Activated CD4-positive, alpha-beta T cell treated with anti-CD3 and anti-CD28 coated beads, Interleukin-2, amount 10 ng/mL, durations not matched to agents 7 days and 5 days (primary cell): ENCODE measurements at regions not wholly inside any gene's neighbourhood (a gene's known extent, or its start where the extent isn't known, plus 50 kb on each side); places are given as distances from the start of the nearest gene placed in this dataset.

Experiments used
- CTCF ChIA-PET: fragments of 350-600 bp; sonication (Branson Sonifier 250); formaldehyde crosslinking; loops from one replicate; lab custom pipeline; 2021; ENCODE audit warnings: antibody characterized with exemption; lab: Charles Lee
- POLR2A ChIA-PET: fragments of 350-600 bp; sonication (Branson Sonifier 250); formaldehyde crosslinking; loops from one replicate; lab custom pipeline; 2021; ENCODE audit warnings: antibody characterized with exemption; lab: Charles Lee
- DNase-seq: peaks from one replicate; pipeline ENCODE4 v3.0.0-alpha.2; 2020
- H3K27ac Mint-ChIP-seq: one replicate; pipeline ENCODE4 v1.8.0; 2021; ENCODE audit warnings: mild to moderate bottlenecking, moderate library complexity, mixed read lengths
- H3K27me3 Mint-ChIP-seq: one replicate; pipeline ENCODE4 v1.8.0; 2021; ENCODE audit warnings: mixed read lengths
- H3K36me3 Mint-ChIP-seq: one replicate; pipeline ENCODE4 v1.8.0; 2021; ENCODE audit warnings: low read depth, mixed read lengths
- H3K4me1 Mint-ChIP-seq: one replicate; pipeline ENCODE4 v1.8.0; 2021; ENCODE audit warnings: mixed read lengths
- H3K4me3 Mint-ChIP-seq: one replicate; pipeline ENCODE4 v1.8.0; 2021; ENCODE audit warnings: mild to moderate bottlenecking, moderate library complexity, mixed read lengths
- H3K9me3 Mint-ChIP-seq: one replicate; pipeline ENCODE4 v1.8.0; 2021; ENCODE audit warnings: mixed read lengths

GRCh38 chr2:157946919-157947557 lies 70.9 kb upstream of the ACVR1 start:
- Mint-ChIP-seq H3K36me3 (no peaks in the 10 kb centered on the region), H3K9me3 (no peaks in the 10 kb centered on the region), H3K4me3 (no peak overlapping the region), H3K4me1 (no peaks in the 10 kb centered on the region), H3K27ac (no peak overlapping the region), H3K27me3 (no peaks in the 10 kb centered on the region)
- CTCF ChIA-PET, result interaction anchor here (0.9 to 1.7 kb wide), 2 partner anchors 15 to 33 kb away, joined by 3 to 4 read pairs; no protein-coding TSS in a partner anchor
- POLR2A ChIA-PET, result no interaction called here
- DNase-seq, result no peak

- Mint-ChIP-seq H3K27ac (no peak overlapping the region), H3K4me3 (no peak overlapping the region), H3K9me3 (no peaks in the 10 kb centered on the region), H3K4me1 (peaks cover 7% of the 10 kb centered on the region), H3K36me3 (no peaks in the 10 kb centered on the region), H3K27me3 (no peaks in the 10 kb centered on the region)
- ChIA-PET CTCF (interaction anchor here (1.4 kb wide), 1 partner anchor 10 kb away, joined by 3 read pairs; no protein-coding TSS in a partner anchor), POLR2A (no interaction called here)
- no peak for DNase-seq
These were observed 63.9 kb upstream of the ACVR1 start for GRCh38 chr2:157940024-157940423.

- Mint-ChIP-seq H3K27ac (no peak overlapping the region), H3K4me3 (no peak overlapping the region), H3K27me3 (no peaks in the 10 kb centered on the region), H3K36me3 (no peaks in the 10 kb centered on the region), H3K4me1 (peaks cover 7% of the 10 kb centered on the region), H3K9me3 (no peaks in the 10 kb centered on the region)
- CTCF ChIA-PET, result interaction anchor here (1.2 kb wide), 2 partner anchors 21 to 29 kb away, joined by 3 to 7 read pairs; no protein-coding TSS in a partner anchor
- POLR2A ChIA-PET, result no interaction called here
- DNase-seq, result no peak
These were observed 62.4 kb upstream of the ACVR1 start for GRCh38 chr2:157938556-157938955.

- no peaks in the 10 kb centered on the region for H3K27me3 Mint-ChIP-seq
- H3K9me3 Mint-ChIP-seq, result no peaks in the 10 kb centered on the region
- H3K4me3 Mint-ChIP-seq, result no peak overlapping the region
- no peak for DNase-seq
- peaks cover 7% of the 10 kb centered on the region for H3K4me1 Mint-ChIP-seq
- no peaks in the 10 kb centered on the region for H3K36me3 Mint-ChIP-seq
- H3K27ac Mint-ChIP-seq, result no peak overlapping the region
- CTCF ChIA-PET, result interaction anchor here (0.7 to 1.1 kb wide), 2 partner anchors 16 to 398 kb away, joined by 3 to 4 read pairs; no protein-coding TSS in a partner anchor
- POLR2A ChIA-PET, result no interaction called here
These were observed 60.3 kb upstream of the ACVR1 start for GRCh38 chr2:157936406-157936805.

GRCh38 chr2:157935378-157935906 lies 59.3 kb upstream of the ACVR1 start:
- Mint-ChIP-seq H3K9me3 (peaks cover 2% of the 10 kb centered on the region), H3K4me1 (peaks cover 7% of the 10 kb centered on the region), H3K4me3 (no peak overlapping the region), H3K27ac (no peak overlapping the region), H3K36me3 (no peaks in the 10 kb centered on the region), H3K27me3 (no peaks in the 10 kb centered on the region)
- POLR2A ChIA-PET, result no interaction called here
- CTCF ChIA-PET, result interaction anchor here (1.1 kb wide), 1 partner anchor 15 kb away, joined by 4 read pairs; no protein-coding TSS in a partner anchor
- DNase-seq, result no peak

GRCh38 chr2:157934684-157935377 lies 58.7 kb upstream of the ACVR1 start:
- Mint-ChIP-seq H3K36me3 (no peaks in the 10 kb centered on the region), H3K27ac (no peak overlapping the region), H3K27me3 (no peaks in the 10 kb centered on the region), H3K4me3 (no peak overlapping the region), H3K4me1 (peaks cover 7% of the 10 kb centered on the region), H3K9me3 (peaks cover 6% of the 10 kb centered on the region)
- ChIA-PET CTCF (interaction anchor here (1.5 kb wide), 1 partner anchor 9 kb away, joined by 4 read pairs; no protein-coding TSS in a partner anchor), POLR2A (no interaction called here)
- DNase-seq, result no peak

- H3K9me3 Mint-ChIP-seq, result peaks cover 14% of the 10 kb centered on the region
- CTCF ChIA-PET, result interaction anchor here (1.5 kb wide), 1 partner anchor 11 kb away, joined by 4 read pairs; no protein-coding TSS in a partner anchor
These were observed 57.2 kb upstream of the ACVR1 start for GRCh38 chr2:157933160-157933920.

GRCh38 chr2:157932480-157933159 lies 56.5 kb upstream of the ACVR1 start:
- POLR2A ChIA-PET, result no interaction called here
- Mint-ChIP-seq H3K4me3 (no peak overlapping the region), H3K4me1 (peaks cover 7% of the 10 kb centered on the region), H3K36me3 (no peaks in the 10 kb centered on the region), H3K27ac (no peak overlapping the region), H3K9me3 (peaks cover 14% of the 10 kb centered on the region), H3K27me3 (no peaks in the 10 kb centered on the region)
- CTCF ChIA-PET, result no interaction called here
- no peak for DNase-seq

More at GRCh38 chr2:157933160-157933920, 57.2 kb upstream of the ACVR1 start:
- Mint-ChIP-seq H3K27me3 (no peaks in the 10 kb centered on the region), H3K36me3 (no peaks in the 10 kb centered on the region), H3K4me3 (no peak overlapping the region), H3K4me1 (peaks cover 7% of the 10 kb centered on the region), H3K27ac (no peak overlapping the region)
- no peak for DNase-seq
- POLR2A ChIA-PET, result no interaction called here

GRCh38 chr2:157931542-157931941 lies 55.4 kb upstream of the ACVR1 start:
- DNase-seq, result no peak
- no peaks in the 10 kb centered on the region for H3K36me3 Mint-ChIP-seq
- H3K27me3 Mint-ChIP-seq, result no peaks in the 10 kb centered on the region
- ChIA-PET CTCF (interaction anchor here (0.9 to 1.3 kb wide), 3 partner anchors 10 to 27 kb away, joined by 3 to 4 read pairs (median 3); no protein-coding TSS in a partner anchor), POLR2A (no interaction called here)
- peaks cover 6% of the 10 kb centered on the region for H3K4me1 Mint-ChIP-seq
- peaks cover 14% of the 10 kb centered on the region for H3K9me3 Mint-ChIP-seq
- H3K4me3 Mint-ChIP-seq, result no peak overlapping the region
- H3K27ac Mint-ChIP-seq, result no peak overlapping the region

GRCh38 chr2:157930728-157931127 lies 54.6 kb upstream of the ACVR1 start:
- Mint-ChIP-seq H3K36me3 (no peaks in the 10 kb centered on the region), H3K9me3 (peaks cover 14% of the 10 kb centered on the region), H3K27ac (no peak overlapping the region), H3K27me3 (no peaks in the 10 kb centered on the region), H3K4me1 (no peaks in the 10 kb centered on the region), H3K4me3 (no peak overlapping the region)
- ChIA-PET POLR2A (no interaction called here), CTCF (interaction anchor here (0.9 to 1.3 kb wide), 2 partner anchors 11 to 19 kb away, joined by 3 to 4 read pairs; no protein-coding TSS in a partner anchor)
- no peak for DNase-seq

GRCh38 chr2:157929871-157930667 lies 53.9 kb upstream of the ACVR1 start:
- DNase-seq, result no peak
- POLR2A ChIA-PET, result no interaction called here
- Mint-ChIP-seq H3K4me1 (no peaks in the 10 kb centered on the region), H3K36me3 (no peaks in the 10 kb centered on the region), H3K27me3 (no peaks in the 10 kb centered on the region), H3K27ac (no peak overlapping the region), H3K9me3 (peaks cover 14% of the 10 kb centered on the region), H3K4me3 (no peak overlapping the region)
- CTCF ChIA-PET, result no interaction called here
